Neuronal stem cell (in vitro differentiated cells): ENCODE measurements at regions not wholly inside any gene's neighbourhood (a gene's known extent, or its start where the extent isn't known, plus 50 kb on each side); places are given as distances from the start of the nearest gene placed in this dataset.

ENCODE experiments used
- DNase-seq: peaks from one replicate; pipeline ENCODE4 v3.0.0-alpha.2; 2013; ENCODE audit warnings: low spot score
- H2AFZ ChIP-seq: one replicate; pipeline ENCODE4 v1.6.1; 2013; ENCODE audit warnings: mild to moderate bottlenecking, low read length, inconsistent platforms
- H2AK5ac ChIP-seq: 2 replicates; pipeline ENCODE4 v1.6.1; 2013; ENCODE audit warnings: low read depth, mild to moderate bottlenecking, inconsistent platforms, low read length, moderate library complexity, mixed read lengths
- H2BK120ac ChIP-seq: 2 replicates; pipeline ENCODE4 v1.6.1; 2013; ENCODE audit warnings: low read depth, mild to moderate bottlenecking, inconsistent platforms, low read length, moderate library complexity, mixed read lengths
- H2BK12ac ChIP-seq: one replicate; pipeline ENCODE4 v1.6.1; 2013; ENCODE audit warnings: low read length, inconsistent platforms
- H2BK15ac ChIP-seq: 2 replicates; pipeline ENCODE4 v1.6.1; 2013; ENCODE audit warnings: mild to moderate bottlenecking, low read length, inconsistent platforms, mixed read lengths
- H2BK5ac ChIP-seq: one replicate; pipeline ENCODE4 v1.6.1; 2013; ENCODE audit warnings: inconsistent platforms, mild to moderate bottlenecking, low read length, moderate library complexity
- H3K14ac ChIP-seq: one replicate; pipeline ENCODE4 v1.6.1; 2013; ENCODE audit warnings: low read length, inconsistent platforms
- H3K18ac ChIP-seq: 2 replicates; pipeline ENCODE4 v1.6.1; 2013; ENCODE audit warnings: low read length, inconsistent platforms
- H3K23ac ChIP-seq: 2 replicates; pipeline ENCODE4 v1.6.1; 2013; ENCODE audit warnings: low read depth, mild to moderate bottlenecking, mixed read lengths, low read length, inconsistent platforms; ENCODE audit not compliant: poor library complexity
- H3K27ac ChIP-seq: replicated peaks from 3 replicates; pipeline ENCODE4 v1.5.1; 2013; ENCODE audit warnings: low read length, inconsistent platforms
- H3K27me3 ChIP-seq, 3 experiments: 2 replicates each; pipeline ENCODE4 v1.6.1; 2013; ENCODE audit warnings: low read length in 3 of 3, mild to moderate bottlenecking in 2 of 3, inconsistent platforms in 1 of 3, low read depth in 1 of 3, mixed read lengths in 1 of 3, moderate library complexity in 1 of 3; ENCODE audit not compliant: control insufficient read depth in 3 of 3, insufficient read depth in 3 of 3
- H3K36me3 ChIP-seq, 2 donors: replicated peaks in 1 of 2; 2 replicates each; pipeline ENCODE4 v1.6.1; 2013; ENCODE audit warnings: low read length in 2 of 2; ENCODE audit not compliant: control insufficient read depth in 2 of 2, insufficient read depth in 2 of 2
- H3K4ac ChIP-seq: 2 replicates; pipeline ENCODE4 v1.6.1; 2013; ENCODE audit warnings: inconsistent platforms, mild to moderate bottlenecking, low read length, moderate library complexity
- H3K4me1 ChIP-seq, 2 donors: 1 replicate in 1 of 2; 2 replicates in 1 of 2; pipeline ENCODE4 v1.6.1; 2013; ENCODE audit warnings: low read length in 2 of 2, low read depth in 1 of 2; ENCODE audit not compliant: control insufficient read depth in 2 of 2, insufficient read depth in 1 of 2
- H3K4me2 ChIP-seq: one replicate; pipeline ENCODE4 v1.6.1; 2013; ENCODE audit warnings: mild to moderate bottlenecking, low read length, inconsistent platforms; ENCODE audit not compliant: insufficient read depth, poor library complexity, severe bottlenecking
- H3K4me3 ChIP-seq, 2 donors: 2 replicates each; pipeline ENCODE4 v1.5.1; 2013; ENCODE audit warnings: low read length in 2 of 2, mild to moderate bottlenecking in 2 of 2, inconsistent platforms in 1 of 2, moderate library complexity in 1 of 2
- H3K79me1 ChIP-seq: one replicate; pipeline ENCODE4 v1.6.1; 2013; ENCODE audit warnings: low read depth, mild to moderate bottlenecking, inconsistent platforms, low read length, moderate library complexity
- H3K9ac ChIP-seq: one replicate; pipeline ENCODE4 v1.6.1; 2013; ENCODE audit warnings: mild to moderate bottlenecking, low read depth, low read length, inconsistent platforms; ENCODE audit not compliant: poor library complexity
- H3K9me3 ChIP-seq, 2 donors: replicated peaks in 1 of 2; 2 replicates each; pipeline versions ENCODE3 to v1.6.1; 2013; ENCODE audit warnings: low read length in 2 of 2, mild to moderate bottlenecking in 2 of 2, inconsistent platforms in 1 of 2, low read depth in 1 of 2, mixed read lengths in 1 of 2, moderate library complexity in 1 of 2; ENCODE audit not compliant: control insufficient read depth in 2 of 2, insufficient read depth in 1 of 2
- H4K8ac ChIP-seq: one replicate; pipeline ENCODE4 v1.6.1; 2013; ENCODE audit warnings: low read depth, mild to moderate bottlenecking, inconsistent platforms, low read length, moderate library complexity
- H4K91ac ChIP-seq: one replicate; pipeline ENCODE4 v1.6.1; 2013; ENCODE audit warnings: low read length, low read depth, mild to moderate bottlenecking, inconsistent platforms; ENCODE audit not compliant: poor library complexity
- WGBS, 2 donors: extraction: QIAGEN DNeasy Blood & Tissue Kit; methylation state at CpG; one replicate each; pipeline ENCODE4 v1.1.7; 2013; ENCODE audit warnings: missing lambda C conversion rate in 2 of 2, mixed read lengths in 1 of 2; ENCODE audit not compliant: insufficient read length in 2 of 2, insufficient replicate concordance in 1 of 2; ENCODE audit errors: extremely low coverage in 2 of 2; 5-methylcytosine and 5-hydroxymethylcytosine counted together

- Histone ChIP-seq H3K23ac (no peak overlapping the region), H3K4ac (no peak overlapping the region), H3K9ac (no peak overlapping the region), H3K4me1 (peaks cover 0 to 1% of the 10 kb centered on the region in 2 donors), H3K27ac (no peak overlapping the region), H4K8ac (no peak overlapping the region), H2BK5ac (no peak overlapping the region), H3K4me3 (no peak overlapping the region), H3K14ac (no peak overlapping the region), H2AK5ac (no peak overlapping the region), H4K91ac (no peak overlapping the region), H3K79me1 (no peaks in the 10 kb centered on the region), H2AFZ (no peak overlapping the region), H3K9me3 (no peaks in the 10 kb centered on the region), H3K18ac (no peak overlapping the region), H3K27me3 (no peaks in the 10 kb centered on the region), H2BK12ac (no peak overlapping the region), H3K36me3 (no peaks in the 10 kb centered on the region), H3K4me2 (no peak overlapping the region), H2BK120ac (no peak overlapping the region), H2BK15ac (no peak overlapping the region)
- DNase-seq, result no peak
- WGBS, 2 donors, result no CpG with 5 or more reads among the region's 2 CpGs
Measured at GRCh38 chr9:118954857-118955256, 414.4 kb downstream of the BRINP1 start.

- no peak overlapping the region for H3K27ac ChIP-seq
- H3K4ac ChIP-seq, result no peak overlapping the region
- H3K27me3 ChIP-seq, result no peaks in the 10 kb centered on the region
- no peaks in the 10 kb centered on the region for H3K36me3 ChIP-seq
- no peak for DNase-seq
- no peak overlapping the region for H3K9ac ChIP-seq
- H3K4me3 ChIP-seq, result no peak overlapping the region
- no peak overlapping the region for H2AFZ ChIP-seq
- H2AK5ac ChIP-seq, result no peak overlapping the region
- no peak overlapping the region for H2BK120ac ChIP-seq
- WGBS, 2 donors, result no CpG with 5 or more reads among the region's 3 CpGs
- H3K79me1 ChIP-seq, result no peaks in the 10 kb centered on the region
- H3K4me2 ChIP-seq, result no peak overlapping the region
- H3K4me1 ChIP-seq, result peaks cover 0 to 6% of the 10 kb centered on the region in 2 donors
- no peak overlapping the region for H2BK12ac ChIP-seq
- H3K9me3 ChIP-seq, result no peaks in the 10 kb centered on the region
- H2BK5ac ChIP-seq, result no peak overlapping the region
- no peak overlapping the region for H3K23ac ChIP-seq
- no peak overlapping the region for H3K18ac ChIP-seq
- no peak overlapping the region for H3K14ac ChIP-seq
- H2BK15ac ChIP-seq, result no peak overlapping the region
- H4K91ac ChIP-seq, result no peak overlapping the region
- no peak overlapping the region for H4K8ac ChIP-seq
Measured at GRCh38 chr9:118957585-118957984, 411.6 kb downstream of the BRINP1 start.

- H3K4me1 ChIP-seq, result peaks cover 0 to 6% of the 10 kb centered on the region in 2 donors
- no peak overlapping the region for H2BK120ac ChIP-seq
- H3K18ac ChIP-seq, result peak overlapping the region; percentile 64
- H3K36me3 ChIP-seq, result no peaks in the 10 kb centered on the region
- no peak overlapping the region for H3K23ac ChIP-seq
- H2BK15ac ChIP-seq, result no peak overlapping the region
- no peak overlapping the region for H2BK5ac ChIP-seq
- no peak overlapping the region for H3K14ac ChIP-seq
- no peak overlapping the region for H3K4me3 ChIP-seq
- H4K8ac ChIP-seq, result no peak overlapping the region
- no peak overlapping the region for H2BK12ac ChIP-seq
- no peak overlapping the region for H2AFZ ChIP-seq
- no peak overlapping the region for H4K91ac ChIP-seq
- WGBS, 2 donors, result no CpG with 5 or more reads among the region's 5 CpGs
- DNase-seq, result no peak
- no peaks in the 10 kb centered on the region for H3K9me3 ChIP-seq
- no peak overlapping the region for H3K27ac ChIP-seq
- no peak overlapping the region for H3K4ac ChIP-seq
- H3K79me1 ChIP-seq, result no peaks in the 10 kb centered on the region
- no peaks in the 10 kb centered on the region for H3K27me3 ChIP-seq
- H3K9ac ChIP-seq, result no peak overlapping the region
- no peak overlapping the region for H2AK5ac ChIP-seq
- no peak overlapping the region for H3K4me2 ChIP-seq
Measured at GRCh38 chr9:118959366-118959765, 409.9 kb downstream of the BRINP1 start.

GRCh38 chr9:118961857-118962256 lies 407.4 kb downstream of the BRINP1 start:
- H2AK5ac ChIP-seq, result no peak overlapping the region
- H3K4ac ChIP-seq, result no peak overlapping the region
- no peak overlapping the region for H2AFZ ChIP-seq
- no peak overlapping the region for H3K14ac ChIP-seq
- no peak overlapping the region for H2BK5ac ChIP-seq
- no peaks in the 10 kb centered on the region for H3K27me3 ChIP-seq
- no peak overlapping the region for H2BK15ac ChIP-seq
- H2BK120ac ChIP-seq, result no peak overlapping the region
- H4K8ac ChIP-seq, result no peak overlapping the region
- no peak overlapping the region for H4K91ac ChIP-seq
- no peak overlapping the region for H3K23ac ChIP-seq
- no peaks in the 10 kb centered on the region for H3K79me1 ChIP-seq
- no peak overlapping the region for H3K18ac ChIP-seq
- H3K9me3 ChIP-seq, result no peaks in the 10 kb centered on the region
- no peaks in the 10 kb centered on the region for H3K36me3 ChIP-seq
- no peak overlapping the region for H3K9ac ChIP-seq
- DNase-seq, result peak; percentile 61
- no peak overlapping the region for H2BK12ac ChIP-seq
- WGBS, 2 donors, result no CpG with 5 or more reads among the region's 1 CpG
- H3K4me1 ChIP-seq, result peaks cover 0 to 6% of the 10 kb centered on the region in 2 donors
- H3K4me2 ChIP-seq, result no peak overlapping the region
- no peak overlapping the region for H3K4me3 ChIP-seq
- no peak overlapping the region for H3K27ac ChIP-seq
